ENCODE measurements at regions not wholly inside any gene's neighbourhood (a gene's known extent, or its start where the extent isn't known, plus 50 kb on each side); places are given as distances from the start of the nearest gene placed in this dataset.

DNA sequence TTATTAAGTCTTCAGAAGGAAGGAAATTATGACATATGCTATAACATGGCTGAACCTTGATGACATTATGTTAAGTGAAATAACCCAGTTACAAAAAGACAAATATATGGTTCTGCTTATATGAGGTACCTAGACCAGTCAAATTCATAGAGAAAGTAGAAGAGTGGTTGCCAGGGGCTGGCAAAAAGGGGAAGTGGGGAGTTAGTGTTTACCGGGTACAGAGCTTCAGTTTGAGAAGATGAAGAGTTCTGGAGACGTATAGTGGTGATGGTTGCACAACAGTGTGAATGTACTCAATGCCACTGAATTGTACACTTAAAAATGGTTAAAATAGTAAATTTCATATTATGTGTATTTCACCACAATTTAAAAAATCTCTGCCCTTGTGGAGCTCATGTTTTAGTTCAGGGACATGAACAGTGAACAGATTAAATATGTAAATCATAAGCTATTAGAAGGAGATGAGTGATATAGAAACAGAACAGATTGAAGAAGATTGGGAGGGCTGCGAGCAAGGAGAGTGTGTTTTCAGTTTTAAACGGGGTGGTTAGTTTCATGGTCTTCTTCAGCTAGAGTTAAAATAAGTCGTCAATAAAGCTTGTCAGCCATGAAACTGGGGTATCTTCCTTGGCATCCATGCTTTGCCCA lies 355.2 kb downstream of the KCNRG start:
- H3K4me3 ChIP-seq (ENCODE audit: low read length): no peak overlapping the region
- TF ChIP-seq, protein P1, sequence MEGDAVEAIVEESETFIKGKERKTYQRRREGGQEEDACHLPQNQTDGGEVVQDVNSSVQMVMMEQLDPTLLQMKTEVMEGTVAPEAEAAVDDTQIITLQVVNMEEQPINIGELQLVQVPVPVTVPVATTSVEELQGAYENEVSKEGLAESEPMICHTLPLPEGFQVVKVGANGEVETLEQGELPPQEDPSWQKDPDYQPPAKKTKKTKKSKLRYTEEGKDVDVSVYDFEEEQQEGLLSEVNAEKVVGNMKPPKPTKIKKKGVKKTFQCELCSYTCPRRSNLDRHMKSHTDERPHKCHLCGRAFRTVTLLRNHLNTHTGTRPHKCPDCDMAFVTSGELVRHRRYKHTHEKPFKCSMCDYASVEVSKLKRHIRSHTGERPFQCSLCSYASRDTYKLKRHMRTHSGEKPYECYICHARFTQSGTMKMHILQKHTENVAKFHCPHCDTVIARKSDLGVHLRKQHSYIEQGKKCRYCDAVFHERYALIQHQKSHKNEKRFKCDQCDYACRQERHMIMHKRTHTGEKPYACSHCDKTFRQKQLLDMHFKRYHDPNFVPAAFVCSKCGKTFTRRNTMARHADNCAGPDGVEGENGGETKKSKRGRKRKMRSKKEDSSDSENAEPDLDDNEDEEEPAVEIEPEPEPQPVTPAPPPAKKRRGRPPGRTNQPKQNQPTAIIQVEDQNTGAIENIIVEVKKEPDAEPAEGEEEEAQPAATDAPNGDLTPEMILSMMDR (conservative IDR thresholded peaks at IDR 0.05; ENCODE audit: low read depth, low read length): no peak
- no peak for DNase-seq (ENCODE audit: low read depth)

DNA sequence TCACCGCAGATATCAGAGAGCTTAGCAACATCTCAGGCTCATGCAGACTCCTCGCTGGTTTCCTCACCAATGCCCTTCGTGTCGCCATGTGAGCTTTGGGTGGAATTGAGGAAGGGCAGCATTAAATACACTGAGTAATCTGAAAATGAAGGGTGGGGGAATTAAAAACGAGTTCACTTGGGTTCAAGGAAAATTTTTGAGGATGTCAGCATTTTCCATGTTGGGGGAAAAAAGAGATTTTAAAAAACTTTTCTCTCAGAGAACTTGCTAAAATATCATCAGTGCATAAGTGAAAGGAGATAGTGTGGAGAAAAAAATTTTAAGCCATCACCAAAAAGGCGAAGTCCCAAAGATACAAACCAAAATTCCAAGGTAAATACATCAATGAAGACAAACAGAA lies 359.3 kb downstream of the KCNRG start:
- TF ChIP-seq, protein P1 (conservative IDR thresholded peaks at IDR 0.05; ENCODE audit: low read depth, low read length): no peak
- no peak for DNase-seq (ENCODE audit: low read depth)
- no peak overlapping the region for H3K4me3 ChIP-seq (ENCODE audit: low read length)

DNA sequence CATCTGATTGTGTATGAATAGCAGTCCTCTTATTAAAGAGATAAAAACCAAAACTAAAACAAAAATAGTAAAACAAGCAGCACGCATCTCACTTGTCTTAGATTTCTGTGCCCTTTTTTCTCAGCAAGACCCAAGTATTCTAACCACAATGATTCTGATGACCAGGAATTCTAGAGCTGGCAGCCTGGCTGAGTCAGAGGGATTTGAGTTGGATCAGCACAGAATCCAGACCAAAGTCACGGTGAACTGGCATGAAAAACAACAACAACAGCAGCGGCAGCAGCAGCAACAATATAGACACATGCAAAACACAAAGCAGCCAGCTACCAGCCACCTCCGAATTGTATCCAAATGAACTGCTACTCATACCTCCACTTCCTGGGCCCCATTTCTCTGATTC lies 360.5 kb downstream of the KCNRG start:
- TF ChIP-seq, protein P1 (conservative IDR thresholded peaks at IDR 0.05; ENCODE audit: low read depth, low read length): no peak
- H3K4me3 ChIP-seq (ENCODE audit: low read length): no peak overlapping the region
- DNase-seq (ENCODE audit: low read depth): peak; percentile 80

DNA sequence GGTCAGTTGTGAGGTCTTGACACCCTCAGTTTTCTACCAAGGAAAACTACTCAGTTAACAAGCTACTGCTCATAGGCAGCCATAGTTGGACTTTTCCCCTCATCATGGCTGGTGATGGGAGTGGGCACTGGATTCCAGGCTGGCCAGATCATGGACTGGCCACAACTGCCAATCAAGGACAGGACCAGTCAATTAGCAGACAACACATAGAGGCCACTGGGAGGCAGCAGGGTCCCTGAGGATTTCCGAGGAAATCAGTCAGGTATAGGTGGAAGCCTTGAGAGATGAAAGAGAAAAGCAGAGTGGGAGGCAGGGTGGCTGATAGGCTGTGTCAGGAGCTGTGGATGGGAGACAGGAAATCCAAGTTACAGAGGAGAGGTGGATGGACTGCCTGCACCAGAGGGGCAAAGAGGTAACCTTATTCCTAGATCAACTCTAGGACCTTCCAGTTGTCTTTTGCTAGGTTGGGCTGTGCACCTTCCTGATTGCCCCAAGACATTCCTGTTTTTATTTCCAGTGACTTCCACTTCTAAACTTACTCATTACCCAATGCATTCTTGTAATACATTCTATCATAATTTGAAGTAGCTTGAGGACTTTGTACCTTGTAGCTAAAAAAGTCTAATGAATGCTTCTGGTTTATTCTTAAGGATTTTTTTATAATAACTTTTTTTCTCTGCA lies 361.8 kb downstream of the KCNRG start:
- H3K4me3 ChIP-seq (ENCODE audit: low read length): no peak overlapping the region
- TF ChIP-seq, protein P1 (conservative IDR thresholded peaks at IDR 0.05; ENCODE audit: low read depth, low read length): peak; percentile 22
- no peak for DNase-seq (ENCODE audit: low read depth)

DNA sequence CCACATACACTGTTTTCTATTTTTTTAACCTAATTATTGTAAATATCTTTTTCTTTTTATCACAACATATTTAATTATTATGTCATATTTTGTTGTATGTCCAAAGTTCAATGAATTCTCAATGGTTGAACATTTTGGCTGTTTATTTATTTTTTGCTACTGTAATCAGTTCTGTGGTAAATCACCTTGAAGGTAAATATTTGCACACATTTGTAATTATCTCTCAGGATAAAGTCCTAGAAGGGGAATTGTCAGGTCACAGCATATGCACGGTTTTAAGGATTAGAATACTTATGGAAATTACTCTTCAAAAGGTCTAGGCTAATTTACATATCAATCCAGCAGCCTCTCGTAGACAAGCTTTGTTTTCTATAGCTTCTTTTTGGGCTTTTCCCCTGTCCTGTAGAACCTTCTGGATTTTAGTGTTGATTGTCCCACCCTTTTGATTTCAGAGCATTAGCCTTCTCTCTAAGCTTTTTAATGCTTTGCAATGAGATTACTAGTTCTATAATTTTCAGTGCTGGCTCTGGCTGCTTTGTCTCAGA lies 362.6 kb downstream of the KCNRG start:
- H3K4me3 ChIP-seq (ENCODE audit: low read length): no peak overlapping the region
- TF ChIP-seq, protein P1 (conservative IDR thresholded peaks at IDR 0.05; ENCODE audit: low read depth, low read length): no peak
- DNase-seq (ENCODE audit: low read depth): no peak

DNA sequence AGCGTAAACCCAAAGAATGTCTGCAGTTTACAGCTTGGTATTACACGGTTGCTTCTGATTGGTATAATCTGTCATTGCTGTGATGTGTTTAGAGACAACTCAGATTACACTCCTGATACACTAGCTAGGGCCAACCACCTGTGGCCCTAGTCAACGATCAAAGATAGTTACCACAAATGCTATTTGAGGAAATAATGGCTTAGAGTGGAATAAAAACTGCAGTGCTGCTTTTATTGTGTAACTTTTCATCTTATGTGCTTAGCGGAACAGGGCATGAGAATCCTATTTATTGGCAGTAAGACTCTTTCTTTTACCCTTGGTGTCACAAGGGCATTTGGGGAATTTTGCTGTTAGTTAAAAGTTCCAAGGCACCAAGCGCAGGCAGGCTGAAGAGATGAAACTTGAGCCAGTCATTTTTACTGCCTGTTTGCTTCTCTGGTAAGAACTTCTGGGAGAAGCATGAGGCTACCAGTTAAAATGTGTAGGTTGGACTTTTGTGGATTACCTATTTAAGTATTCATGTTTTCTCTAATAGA lies 363.3 kb downstream of the KCNRG start:
- H3K4me3 ChIP-seq (ENCODE audit: low read length): no peak overlapping the region
- TF ChIP-seq, protein P1 (conservative IDR thresholded peaks at IDR 0.05; ENCODE audit: low read depth, low read length): no peak
- DNase-seq (ENCODE audit: low read depth): peak; percentile 61
